ENCODE measurements at regions not wholly inside any gene's neighbourhood (a gene's known extent, or its start where the extent isn't known, plus 50 kb on each side); places are given as distances from the start of the nearest gene placed in this dataset.

DNA sequence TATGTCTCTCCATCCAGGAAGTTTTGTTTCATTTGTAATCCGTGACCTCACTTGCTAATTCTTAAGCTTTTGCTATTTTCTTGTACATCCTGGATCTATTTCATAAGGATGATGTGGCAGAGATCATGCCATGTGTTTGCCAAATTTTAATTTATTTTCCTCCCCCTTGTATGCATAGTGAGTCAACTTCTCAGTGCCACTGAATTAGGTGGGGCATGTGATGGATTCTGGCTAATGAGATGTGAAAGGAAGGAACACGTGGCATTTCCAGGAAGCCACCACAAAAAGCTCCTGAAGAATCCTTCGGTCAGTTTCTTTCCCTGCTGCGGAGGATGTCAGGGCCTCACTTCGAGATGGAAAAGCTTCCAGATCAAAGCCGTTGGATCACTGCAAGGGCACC lies 86.2 kb upstream of the PRL start:
- DNase-seq = no peak
- Histone ChIP-seq H3K9me3 (no peaks in the 10 kb centered on the region), H3K27me3 (no peaks in the 10 kb centered on the region), H3K27ac (no peak overlapping the region), H3K4me3 (no peak overlapping the region), H3K36me3 (ENCODE audit: low read depth, missing control alignments) (no peaks in the 10 kb centered on the region), H3K4me1 (no peaks in the 10 kb centered on the region)
- TF ChIP-seq POLR2A (IDR thresholded peaks at IDR 0.05) (no peak), CTCF (IDR thresholded peaks at IDR 0.05) (no peak)
- WGBS, 2 donors = 89 to 95% methylated on average over 6 of the region's 6 CpGs
- intact Hi-C loops (cut with DNase I; ENCODE audit: low total_unique reads) = no loop called here

DNA sequence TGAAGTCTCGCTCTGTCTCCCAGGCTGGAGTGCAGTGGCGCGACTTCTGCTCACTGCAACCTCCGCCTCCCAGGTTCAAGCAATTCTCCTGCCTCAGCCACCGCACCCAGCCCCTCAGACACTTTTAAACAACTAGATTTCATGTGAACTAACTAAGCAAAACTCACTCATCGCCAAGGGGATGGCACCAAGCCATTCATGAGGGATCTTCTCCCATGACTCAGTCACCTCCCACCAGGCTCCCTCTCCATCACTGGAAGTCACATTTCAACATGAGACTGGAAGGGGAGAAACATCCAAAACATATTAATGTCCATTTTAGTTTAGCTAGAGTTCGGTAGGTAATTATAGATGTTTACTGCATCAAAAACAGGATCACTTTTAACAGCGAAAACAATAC lies 95.9 kb upstream of the PRL start:
- Histone ChIP-seq H3K36me3 (ENCODE audit: low read depth, missing control alignments) (no peaks in the 10 kb centered on the region), H3K4me1 (no peaks in the 10 kb centered on the region), H3K27ac (no peak overlapping the region), H3K27me3 (no peaks in the 10 kb centered on the region), H3K9me3 (no peaks in the 10 kb centered on the region), H3K4me3 (no peak overlapping the region)
- intact Hi-C loops (cut with DNase I; ENCODE audit: low total_unique reads) = no loop called here
- no peak for TF ChIP-seq CTCF (IDR thresholded peaks at IDR 0.05)
- TF ChIP-seq POLR2A (IDR thresholded peaks at IDR 0.05) = no peak
- 88 to 94% methylated on average over 8 of the region's 8 CpGs for WGBS, 2 donors
- DNase-seq = no peak

GRCh38 chr6:22394691-22395090 lies 97.9 kb upstream of the PRL start:
- H3K9me3 ChIP-seq = no peaks in the 10 kb centered on the region
- no peaks in the 10 kb centered on the region for H3K4me1 ChIP-seq
- WGBS, 2 donors = 78 to 86% methylated on average over 2 of the region's 2 CpGs
- H3K36me3 ChIP-seq (ENCODE audit: low read depth, missing control alignments) = no peaks in the 10 kb centered on the region
- DNase-seq = no peak
- H3K4me3 ChIP-seq = no peak overlapping the region
- intact Hi-C loops (cut with DNase I; ENCODE audit: low total_unique reads) = no loop called here
- TF ChIP-seq CTCF (IDR thresholded peaks at IDR 0.05) (no peak), POLR2A (IDR thresholded peaks at IDR 0.05) (no peak)
- H3K27me3 ChIP-seq = no peaks in the 10 kb centered on the region
- no peak overlapping the region for H3K27ac ChIP-seq

DNA sequence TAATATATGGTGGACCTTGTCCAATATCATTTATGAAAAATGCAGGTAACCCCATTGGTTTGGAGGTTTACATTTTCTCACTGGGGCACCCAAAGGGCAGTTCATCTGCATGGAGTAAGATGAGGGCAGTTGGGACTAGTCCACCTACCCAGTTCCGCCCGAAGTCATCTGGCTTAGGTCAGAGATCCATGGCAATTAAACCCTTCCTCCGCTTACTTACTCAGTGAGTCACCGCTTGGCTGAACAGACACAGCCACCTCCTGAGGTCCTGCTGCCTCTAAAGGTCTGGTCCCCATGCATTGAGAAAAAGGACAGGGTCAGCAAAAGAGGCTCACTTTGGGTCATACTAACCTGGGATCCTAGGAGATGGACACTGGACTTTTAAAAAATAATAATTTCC lies 102.9 kb upstream of the PRL start:
- H3K9me3 ChIP-seq = no peaks in the 10 kb centered on the region
- no peaks in the 10 kb centered on the region for H3K36me3 ChIP-seq (ENCODE audit: low read depth, missing control alignments)
- intact Hi-C loops (cut with DNase I; ENCODE audit: low total_unique reads) = no loop called here
- H3K27ac ChIP-seq = no peak overlapping the region
- H3K27me3 ChIP-seq = no peaks in the 10 kb centered on the region
- no peaks in the 10 kb centered on the region for H3K4me1 ChIP-seq
- 92% methylated on average over 4 of the region's 4 CpGs for WGBS, 2 donors
- TF ChIP-seq POLR2A (IDR thresholded peaks at IDR 0.05) = no peak
- TF ChIP-seq CTCF (IDR thresholded peaks at IDR 0.05) = no peak
- no peak overlapping the region for H3K4me3 ChIP-seq
- DNase-seq = no peak

- Histone ChIP-seq H3K27ac (no peak overlapping the region), H3K4me3 (no peak overlapping the region), H3K27me3 (no peaks in the 10 kb centered on the region), H3K9me3 (no peaks in the 10 kb centered on the region), H3K4me1 (no peaks in the 10 kb centered on the region), H3K36me3 (ENCODE audit: low read depth, missing control alignments) (no peaks in the 10 kb centered on the region)
- DNase-seq = no peak
- no peak for TF ChIP-seq POLR2A (IDR thresholded peaks at IDR 0.05)
- no peak for TF ChIP-seq CTCF (IDR thresholded peaks at IDR 0.05)
- WGBS, 2 donors = 94 to 95% methylated on average over 1 of the region's 1 CpG
- intact Hi-C loops (cut with DNase I; ENCODE audit: low total_unique reads) = no loop called here
Observed at GRCh38 chr6:22401206-22401605, 104.4 kb upstream of the PRL start.

All from testis (tissue), 2 donors.